ENCODE measurements at regions not wholly inside any gene's neighbourhood (a gene's known extent, or its start where the extent isn't known, plus 50 kb on each side); places are given as distances from the start of the nearest gene placed in this dataset.

DNA sequence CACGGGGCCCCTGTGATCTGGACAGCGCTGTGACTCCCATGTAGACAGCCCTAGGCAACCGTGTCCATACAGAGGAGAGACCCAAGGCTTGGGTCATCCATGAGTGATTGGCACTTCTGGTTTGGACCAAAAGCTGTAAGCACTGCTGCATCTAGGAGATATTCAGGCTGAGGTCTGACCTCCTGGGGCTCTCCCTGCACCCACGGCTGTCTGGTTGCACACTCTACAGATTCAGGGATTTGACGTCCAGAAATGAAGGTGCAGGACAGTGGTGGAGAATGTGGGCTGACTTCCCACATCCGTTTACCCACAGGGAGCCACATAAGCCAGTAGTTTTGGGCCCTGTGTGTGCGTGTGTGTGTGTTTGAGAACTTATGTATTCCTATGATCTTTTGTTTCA lies 76.2 kb upstream of the ARHGEF7 start:
- TF ChIP-seq CTCF (conservative IDR thresholded peaks at IDR 0.05; ENCODE audit: low read depth in 2 of 2) (no peak), EZH2 (IDR thresholded peaks at IDR 0.05; ENCODE audit: low read depth, unreplicated experiment) (no peak), ZNF462 (CRISPR knock-in tag; IDR thresholded peaks at IDR 0.05) (no peak), STAT1 (IDR thresholded peaks at IDR 0.05; ENCODE audit: unreplicated experiment) (no peak), REST (IDR thresholded peaks at IDR 0.05; ENCODE audit: unreplicated experiment) (no peak), POLR2AphosphoS5 (IDR thresholded peaks at IDR 0.05; ENCODE audit: low read depth) (no peak), ZNF331 (CRISPR knock-in tag; IDR thresholded peaks at IDR 0.05; ENCODE audit: low read depth) (no peak)

All from GM23338 (cell line).